ENCODE measurements at regions not wholly inside any gene's neighbourhood (a gene's known extent, or its start where the extent isn't known, plus 50 kb on each side); places are given as distances from the start of the nearest gene placed in this dataset.
"Not testable (repeated sequence)": the region's sequence is repeated elsewhere in the genome, so short reads cannot be mapped to it uniquely, and the experiment has no call there.

- DNase-seq (ENCODE audit: low spot score), result no peak
These were observed 933.2 kb upstream of the CHORDC1 start for GRCh38 chr11:91156041-91156440.

- no peak for DNase-seq (ENCODE audit: low spot score)
These were observed 925.0 kb upstream of the CHORDC1 start for GRCh38 chr11:91147885-91148284.

GRCh38 chr11:91141655-91142054 is 918.8 kb upstream of the CHORDC1 start:
- no peak for DNase-seq (ENCODE audit: low spot score)

- no peak for DNase-seq (ENCODE audit: low spot score)
These were observed 913.8 kb upstream of the CHORDC1 start for GRCh38 chr11:91136631-91137030.

- DNase-seq (ENCODE audit: low spot score), result no peak
These were observed 910.5 kb upstream of the CHORDC1 start for GRCh38 chr11:91133361-91133760.

GRCh38 chr11:91129596-91129995 is 906.7 kb upstream of the CHORDC1 start:
- DNase-seq (ENCODE audit: low spot score), result no peak

GRCh38 chr11:91124363-91124762 is 901.5 kb upstream of the CHORDC1 start:
- DNase-seq (ENCODE audit: low spot score), result no peak

GRCh38 chr11:91115116-91115515 is 892.3 kb upstream of the CHORDC1 start:
- DNase-seq (ENCODE audit: low spot score), result no peak

- no peak for DNase-seq (ENCODE audit: low spot score)
These were observed 881.4 kb upstream of the CHORDC1 start for GRCh38 chr11:91104237-91104636.

GRCh38 chr11:91100427-91100826 is 877.6 kb upstream of the CHORDC1 start:
- DNase-seq (ENCODE audit: low spot score), result no peak

GRCh38 chr11:91097083-91097482 is 874.2 kb upstream of the CHORDC1 start:
- no peak for DNase-seq (ENCODE audit: low spot score)

GRCh38 chr11:91093141-91093540 is 870.3 kb upstream of the CHORDC1 start:
- DNase-seq (ENCODE audit: low spot score), result no peak

- no peak for DNase-seq (ENCODE audit: low spot score)
These were observed 868.7 kb upstream of the CHORDC1 start for GRCh38 chr11:91091563-91091962.

GRCh38 chr11:91086028-91086427 is 863.2 kb upstream of the CHORDC1 start:
- no peak for DNase-seq (ENCODE audit: low spot score)

- DNase-seq (ENCODE audit: low spot score), result no peak
These were observed 859.4 kb upstream of the CHORDC1 start for GRCh38 chr11:91082255-91082654.

GRCh38 chr11:91081440-91082043 is 858.7 kb upstream of the CHORDC1 start:
- DNase-seq (ENCODE audit: low spot score), result no peak

- no peak for DNase-seq (ENCODE audit: low spot score)
These were observed 855.4 kb upstream of the CHORDC1 start for GRCh38 chr11:91078221-91078620.

GRCh38 chr11:91075032-91075695 is 852.3 kb upstream of the CHORDC1 start:
- no peak for DNase-seq (ENCODE audit: low spot score)

GRCh38 chr11:91067666-91068065 is 844.8 kb upstream of the CHORDC1 start:
- DNase-seq (ENCODE audit: low spot score), result no peak

- DNase-seq (ENCODE audit: low spot score), result no peak
These were observed 843.7 kb upstream of the CHORDC1 start for GRCh38 chr11:91066456-91067047.

- not testable (repeated sequence) for DNase-seq (ENCODE audit: low spot score)
These were observed 840.5 kb upstream of the CHORDC1 start for GRCh38 chr11:91063399-91063798.

GRCh38 chr11:91047882-91048281 is 825.0 kb upstream of the CHORDC1 start:
- DNase-seq (ENCODE audit: low spot score), result no peak

GRCh38 chr11:91046261-91046660 is 823.4 kb upstream of the CHORDC1 start:
- DNase-seq (ENCODE audit: low spot score), result no peak

GRCh38 chr11:91041626-91042025 is 818.8 kb upstream of the CHORDC1 start:
- DNase-seq (ENCODE audit: low spot score), result no peak
